Liver (tissue), 3 donors: ENCODE measurements at regions not wholly inside any gene's neighbourhood (a gene's known extent, or its start where the extent isn't known, plus 50 kb on each side); places are given as distances from the start of the nearest gene placed in this dataset.

Source experiments
- ATF3 ChIP-seq: IDR thresholded peaks from 2 replicates; pipeline ENCODE4 v1.6.1; 2016; ENCODE audit warnings: antibody characterized with exemption
- CTCF ChIP-seq: fragments of 150-350 bp; IDR thresholded peaks from 2 replicates; pipeline ENCODE4 v1.5.1; 2017; ENCODE audit warnings: improper control_type of control experiment, low read depth, low read length; ENCODE audit not compliant: missing input control
- EGR1 ChIP-seq, 2 donors: IDR thresholded peaks; 2 replicates each; pipeline ENCODE4 v1.6.1; 2016 to 2018; ENCODE audit warnings: antibody characterized with exemption in 2 of 2, low read depth in 2 of 2
- GABPA ChIP-seq, 2 donors: IDR thresholded peaks in 1 of 2; conservative IDR thresholded peaks in 1 of 2; 2 replicates each; pipeline ENCODE4 v1.6.1; 2016; ENCODE audit warnings: antibody characterized with exemption in 2 of 2, mild to moderate bottlenecking in 1 of 2, moderate library complexity in 1 of 2
- HNF4A ChIP-seq, 2 donors: conservative IDR thresholded peaks; 2 replicates each; pipeline ENCODE4 v1.6.1; 2016; ENCODE audit warnings: antibody characterized with exemption in 2 of 2, mild to moderate bottlenecking in 2 of 2
- MAX ChIP-seq: IDR thresholded peaks from 2 replicates; pipeline ENCODE4 v1.6.1; 2016; ENCODE audit warnings: antibody characterized with exemption
- RAD21 ChIP-seq, 2 donors: IDR thresholded peaks; 2 replicates each; pipeline ENCODE4 v1.6.1; 2016; ENCODE audit warnings: antibody characterized with exemption in 2 of 2, mild to moderate bottlenecking in 2 of 2
- REST ChIP-seq: IDR thresholded peaks from 2 replicates; pipeline ENCODE4 v1.6.1; 2016; ENCODE audit warnings: antibody characterized with exemption, mild to moderate bottlenecking
- SP1 ChIP-seq: IDR thresholded peaks from 2 replicates; pipeline ENCODE4 v1.6.1; 2018; ENCODE audit warnings: antibody characterized with exemption, mild to moderate bottlenecking
- TAF1 ChIP-seq: conservative IDR thresholded peaks from 2 replicates; pipeline ENCODE4 v1.6.1; 2016; ENCODE audit warnings: antibody characterized with exemption, mild to moderate bottlenecking
- donor health status: healthy.
- donor health status: healthy.

GRCh38 chr3:550471-550870, 353.9 kb downstream of the CHL1 start:
- no peak for TF ChIP-seq CTCF
- TF ChIP-seq REST: no peak
- no peak for TF ChIP-seq SP1
- no peak for TF ChIP-seq TAF1
- no peak for TF ChIP-seq MAX
- no peak for TF ChIP-seq GABPA (IDR thresholded peaks at IDR 0.05 in 1 of 2, conservative IDR thresholded peaks at IDR 0.05 in 1 of 2)
- no peak for TF ChIP-seq ATF3
- no peak for TF ChIP-seq EGR1 (IDR thresholded peaks at IDR 0.05; ENCODE audit: low read depth in 2 of 2)
- no peak for TF ChIP-seq HNF4A (conservative IDR thresholded peaks at IDR 0.05)
- TF ChIP-seq RAD21 (IDR thresholded peaks at IDR 0.05): no peak
